Hepatocyte (in vitro differentiated cells): ENCODE measurements at regions not wholly inside any gene's neighbourhood (a gene's known extent, or its start where the extent isn't known, plus 50 kb on each side); places are given as distances from the start of the nearest gene placed in this dataset.
A peak's percentile ranks its signal among the peaks of the same experiment; 100 is the strongest.
"Not testable (repeated sequence)": the region's sequence is repeated elsewhere in the genome, so short reads cannot be mapped to it uniquely, and the experiment has no call there.

Experiments
- DNase-seq: peaks from one replicate; pipeline ENCODE4 v3.0.0-alpha.2; 2016; ENCODE audit warnings: low spot score
- H2AFZ ChIP-seq: fragments of 200-600 bp; sonication (generic); 2 replicates; pipeline ENCODE4 v1.6.0; 2016; ENCODE audit warnings: antibody characterized with exemption, mild to moderate bottlenecking
- H3K27ac ChIP-seq: fragments of 200-600 bp; sonication (generic); 2 replicates; pipeline ENCODE4 v1.5.1; 2016; ENCODE audit warnings: mild to moderate bottlenecking
- H3K27me3 ChIP-seq: fragments of 200-600 bp; sonication (generic); 2 replicates; pipeline ENCODE4 v1.6.1; 2016
- H3K36me3 ChIP-seq: fragments of 200-600 bp; sonication (generic); replicated peaks from 2 replicates; pipeline ENCODE4 v1.5.1; 2016; ENCODE audit warnings: low read depth; ENCODE audit not compliant: insufficient read depth
- H3K4me1 ChIP-seq: fragments of 200-600 bp; sonication (generic); 2 replicates; pipeline ENCODE4 v1.5.1; 2016; ENCODE audit warnings: mild to moderate bottlenecking, moderate library complexity; ENCODE audit not compliant: insufficient read depth
- H3K4me2 ChIP-seq: fragments of 200-600 bp; sonication (generic); 2 replicates; pipeline ENCODE4 v1.6.0; 2016
- H3K4me3 ChIP-seq: fragments of 200-600 bp; sonication (generic); 2 replicates; pipeline ENCODE4 v1.5.1; 2016; ENCODE audit warnings: mild to moderate bottlenecking
- H3K79me2 ChIP-seq: fragments of 200-600 bp; sonication (generic); 2 replicates; pipeline ENCODE4 v1.6.0; 2017; ENCODE audit warnings: mild to moderate bottlenecking
- H3K9me2 ChIP-seq: fragments of 200-600 bp; sonication (generic); replicated peaks from 2 replicates; pipeline ENCODE4 v1.6.0; 2017; ENCODE audit warnings: mild to moderate bottlenecking; ENCODE audit not compliant: insufficient read depth
- H3K9me3 ChIP-seq: fragments of 200-600 bp; sonication (generic); 2 replicates; pipeline ENCODE4 v1.5.1; 2016; ENCODE audit warnings: low read depth, mild to moderate bottlenecking
- H4K20me1 ChIP-seq: fragments of 200-600 bp; sonication (generic); 2 replicates; pipeline ENCODE4 v1.6.0; 2016; ENCODE audit warnings: mild to moderate bottlenecking; ENCODE audit not compliant: insufficient read depth, poor library complexity, severe bottlenecking
- CTCF ChIP-seq: fragments of 200-600 bp; sonication (generic); IDR thresholded peaks from 2 replicates; pipeline ENCODE4 v1.5.1; 2016; ENCODE audit warnings: antibody characterized with exemption, mild to moderate bottlenecking; ENCODE audit not compliant: poor library complexity
- EZH2 ChIP-seq: fragments of 200-600 bp; sonication (generic); IDR thresholded peaks from 2 replicates; pipeline ENCODE4 v1.6.1; 2016; ENCODE audit warnings: antibody characterized with exemption, mild to moderate bottlenecking, borderline replicate concordance
- EZH2phosphoT487 ChIP-seq: fragments of 200-600 bp; sonication (generic); IDR thresholded peaks from one replicate; pipeline ENCODE4 v1.6.1; 2018; ENCODE audit warnings: antibody characterized with exemption, mild to moderate bottlenecking, low read depth, moderate library complexity; ENCODE audit not compliant: unreplicated experiment, severe bottlenecking
- WGBS: methylation state at CpG from one replicate; pipeline ENCODE4 v1.1.6; 2016; ENCODE audit warnings: low lambda C conversion rate; ENCODE audit errors: missing lambda C conversion rate; 5-methylcytosine and 5-hydroxymethylcytosine counted together

GRCh38 chr18:4541588-4541987 is 86.5 kb upstream of the DLGAP1 start:
- Histone ChIP-seq H3K4me3 (no peak overlapping the region), H4K20me1 (no peaks in the 10 kb centered on the region), H3K9me2 (no peaks in the 10 kb centered on the region), H3K9me3 (no peaks in the 10 kb centered on the region), H3K36me3 (no peaks in the 10 kb centered on the region), H3K4me1 (no peaks in the 10 kb centered on the region), H2AFZ (no peak overlapping the region), H3K27me3 (no peaks in the 10 kb centered on the region), H3K4me2 (peak overlapping the region; percentile 27), H3K27ac (peak overlapping the region; percentile 70), H3K79me2 (no peaks in the 10 kb centered on the region)
- WGBS, result 84% methylated on average over 3 of the region's 3 CpGs
- no peak for DNase-seq
- TF ChIP-seq EZH2phosphoT487 (no peak), EZH2 (no peak), CTCF (no peak)

- TF ChIP-seq EZH2, result no peak
- TF ChIP-seq EZH2phosphoT487, result no peak
- TF ChIP-seq CTCF, result no peak
- H3K27me3 ChIP-seq, result no peaks in the 10 kb centered on the region
- no peaks in the 10 kb centered on the region for H3K79me2 ChIP-seq
- no peaks in the 10 kb centered on the region for H3K9me3 ChIP-seq
- H3K4me2 ChIP-seq, result no peak overlapping the region
- no peak overlapping the region for H3K27ac ChIP-seq
- H2AFZ ChIP-seq, result no peak overlapping the region
- no peak for DNase-seq
- no peaks in the 10 kb centered on the region for H3K9me2 ChIP-seq
- H3K4me1 ChIP-seq, result no peaks in the 10 kb centered on the region
- H3K4me3 ChIP-seq, result no peak overlapping the region
- no peaks in the 10 kb centered on the region for H3K36me3 ChIP-seq
- no peaks in the 10 kb centered on the region for H4K20me1 ChIP-seq
These were observed 81.3 kb upstream of the DLGAP1 start for GRCh38 chr18:4536447-4536846.

GRCh38 chr18:4528405-4528804 is 73.3 kb upstream of the DLGAP1 start:
- Histone ChIP-seq H3K4me2 (no peak overlapping the region), H3K9me2 (no peaks in the 10 kb centered on the region), H3K4me3 (no peak overlapping the region), H3K79me2 (no peaks in the 10 kb centered on the region), H4K20me1 (no peaks in the 10 kb centered on the region), H3K9me3 (no peaks in the 10 kb centered on the region), H3K27ac (no peak overlapping the region), H2AFZ (no peak overlapping the region), H3K4me1 (no peaks in the 10 kb centered on the region), H3K36me3 (no peaks in the 10 kb centered on the region), H3K27me3 (no peaks in the 10 kb centered on the region)
- no peak for DNase-seq
- TF ChIP-seq CTCF (no peak), EZH2 (no peak), EZH2phosphoT487 (no peak)

- H3K36me3 ChIP-seq, H3K27me3 ChIP-seq, H3K4me3 ChIP-seq, H3K79me2 ChIP-seq, H3K9me2 ChIP-seq, H3K27ac ChIP-seq, H3K4me1 ChIP-seq, H2AFZ ChIP-seq, H3K9me3 ChIP-seq, H4K20me1 ChIP-seq: not testable (repeated sequence)
- peak; percentile 8 for DNase-seq
- WGBS, result 22% methylated on average over 10 of the region's 10 CpGs
- peak overlapping the region; percentile 22 for H3K4me2 ChIP-seq
These were observed 72.7 kb upstream of the DLGAP1 start for GRCh38 chr18:4527826-4528225.
